HTR-8/SVneo (cell line): ENCODE measurements at regions not wholly inside any gene's neighbourhood (a gene's known extent, or its start where the extent isn't known, plus 50 kb on each side); places are given as distances from the start of the nearest gene placed in this dataset.
A peak's percentile ranks its signal among the peaks of the same experiment; 100 is the strongest.
"Not testable (repeated sequence)": the region's sequence is repeated elsewhere in the genome, so short reads cannot be mapped to it uniquely, and the experiment has no call there.

ENCODE experiments used
- DNase-seq: peaks from one replicate; pipeline ENCODE4 v3.0.0; 2011; ENCODE audit warnings: low spot score, mixed read lengths; ENCODE audit not compliant: insufficient read length
- FAIRE-seq: peaks from 2 replicates; lab custom pipeline; 2011; peaks lifted over from hg19 to GRCh38; lab: Jason Lieb, UNC

DNA sequence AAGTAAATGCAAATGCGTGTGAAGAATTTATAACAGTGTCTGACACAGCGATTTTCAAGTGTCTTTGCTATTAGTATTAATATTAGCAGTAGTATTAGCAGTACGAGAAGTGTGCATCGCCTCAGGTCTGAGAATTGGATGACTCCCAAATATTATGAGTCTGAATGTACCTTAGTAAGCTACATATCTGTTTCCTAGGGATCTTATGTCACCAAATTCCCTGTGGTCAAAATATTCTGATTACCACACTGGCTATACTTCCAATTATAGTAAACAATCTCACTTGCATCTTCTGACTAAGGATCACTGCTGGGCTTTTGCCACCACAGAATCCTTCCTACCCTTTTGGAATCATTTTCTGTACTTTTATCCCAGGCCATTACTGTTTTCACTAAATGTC lies 396.0 kb upstream of the MIS18BP1 start:
- DNase-seq (no peak), FAIRE-seq (no peak)

DNA sequence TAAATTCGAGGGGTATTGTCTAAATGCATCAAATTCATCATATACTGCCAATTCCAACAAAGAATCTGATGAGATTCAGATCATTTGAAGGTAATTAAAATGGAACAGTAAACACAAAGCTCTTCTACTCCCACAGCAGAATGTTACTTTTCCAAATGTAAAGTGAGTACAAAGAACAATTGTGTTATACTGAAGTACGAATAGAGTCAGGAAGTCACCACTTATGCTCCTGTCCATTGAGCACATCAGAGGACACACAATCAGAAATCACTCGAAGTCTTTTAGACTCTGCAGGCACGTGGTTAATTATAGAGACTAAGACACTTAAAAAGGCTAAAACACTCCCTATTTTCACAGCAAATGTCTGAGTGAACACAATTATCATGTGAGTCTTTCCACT lies 388.5 kb upstream of the MIS18BP1 start:
- FAIRE-seq = no peak
- DNase-seq = no peak

DNA sequence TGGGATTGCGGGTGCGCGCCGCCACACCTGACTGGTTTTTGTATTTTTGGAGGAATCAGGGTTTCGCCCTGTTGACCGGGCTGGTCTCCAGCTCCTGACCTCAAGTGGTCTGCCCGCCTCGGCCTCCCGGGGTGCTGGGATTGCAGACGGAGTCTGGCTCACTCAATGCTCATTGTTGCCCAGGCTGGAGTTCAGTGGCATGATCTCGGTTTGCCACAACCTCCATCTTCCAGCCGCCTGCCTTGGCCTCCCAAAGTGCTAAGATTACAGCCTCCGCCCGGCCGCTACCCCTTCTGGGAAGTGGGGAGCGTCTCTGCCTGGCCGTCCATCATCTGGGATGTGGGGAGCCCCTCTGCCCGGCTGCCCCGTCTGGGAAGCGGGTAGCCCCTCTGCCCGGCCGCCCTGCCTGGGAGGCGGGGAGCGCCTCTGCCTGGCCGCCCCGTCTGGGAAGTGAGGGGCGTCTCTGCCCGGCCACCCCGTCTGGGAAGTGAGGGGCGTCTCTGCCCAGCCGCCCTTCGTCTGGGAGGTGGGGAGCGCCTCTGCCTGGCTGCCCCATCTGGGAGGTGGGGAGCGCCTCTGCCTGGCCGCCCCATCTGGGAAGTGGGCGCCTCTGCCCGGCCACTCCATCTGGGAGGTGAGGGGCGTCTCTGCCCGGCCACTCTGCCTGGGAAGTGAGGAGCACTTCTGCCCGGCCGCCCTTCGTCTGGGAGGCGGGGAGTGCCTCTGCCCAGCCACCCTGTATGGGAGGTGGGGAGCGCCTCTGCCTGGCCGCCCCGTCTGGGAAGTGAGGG lies 381.8 kb upstream of the MIS18BP1 start:
- DNase-seq, FAIRE-seq: not testable (repeated sequence)

DNA sequence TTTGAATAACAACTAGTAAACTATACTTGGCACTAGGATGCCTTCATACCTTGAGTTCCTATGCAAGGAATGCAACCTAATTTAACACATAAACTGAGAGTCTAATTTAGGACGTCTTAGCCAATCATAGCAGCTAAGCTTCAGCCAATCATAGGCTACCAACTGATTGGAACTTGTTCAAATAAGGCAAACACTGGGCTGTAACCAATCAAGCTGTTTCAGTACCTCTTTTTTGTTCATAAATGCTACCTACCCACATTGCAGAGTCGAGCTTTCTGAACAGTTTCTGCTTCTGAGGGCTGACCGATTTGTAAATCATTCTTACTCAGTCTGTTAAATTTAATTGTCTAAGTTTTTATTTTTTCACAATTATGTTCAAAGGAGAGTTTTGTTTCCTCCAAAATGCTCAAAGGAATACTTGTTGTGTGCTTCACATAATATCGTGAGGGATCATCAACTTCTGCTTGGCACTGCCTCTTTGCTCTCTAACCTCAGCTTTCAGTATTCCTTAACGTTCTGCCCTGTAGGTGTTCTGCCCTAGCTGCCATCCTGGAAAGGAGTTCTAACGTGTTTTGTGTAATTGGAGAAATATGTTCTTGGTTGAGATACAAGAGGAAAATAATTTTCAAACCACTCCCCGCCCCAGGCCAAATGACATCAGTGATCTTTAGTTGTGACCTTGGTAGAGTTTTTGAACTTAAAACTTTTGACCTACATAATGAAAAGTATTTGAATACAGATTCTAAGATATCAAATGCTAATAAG lies 380.4 kb upstream of the MIS18BP1 start:
- FAIRE-seq (no peak), DNase-seq (no peak)

DNA sequence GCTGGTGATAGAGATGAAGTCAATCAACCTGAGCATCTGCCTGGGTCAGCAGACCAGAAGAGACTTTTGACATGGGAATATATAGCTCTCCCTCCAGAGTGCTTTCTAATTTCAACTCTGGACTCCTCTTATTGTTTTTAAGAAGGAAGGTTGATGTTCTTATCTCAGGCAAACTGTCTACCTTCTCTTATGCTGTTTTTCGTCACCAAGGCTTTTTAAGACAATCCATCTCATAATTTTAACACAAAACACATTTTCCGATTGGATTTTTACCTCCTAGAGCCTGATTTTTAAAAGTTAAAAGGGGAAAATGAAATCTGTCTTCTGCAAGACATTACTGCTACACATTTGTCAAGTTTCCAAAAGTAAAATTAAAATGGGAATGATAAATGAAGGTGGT lies 368.7 kb upstream of the MIS18BP1 start:
- no peak for FAIRE-seq
- no peak for DNase-seq

DNA sequence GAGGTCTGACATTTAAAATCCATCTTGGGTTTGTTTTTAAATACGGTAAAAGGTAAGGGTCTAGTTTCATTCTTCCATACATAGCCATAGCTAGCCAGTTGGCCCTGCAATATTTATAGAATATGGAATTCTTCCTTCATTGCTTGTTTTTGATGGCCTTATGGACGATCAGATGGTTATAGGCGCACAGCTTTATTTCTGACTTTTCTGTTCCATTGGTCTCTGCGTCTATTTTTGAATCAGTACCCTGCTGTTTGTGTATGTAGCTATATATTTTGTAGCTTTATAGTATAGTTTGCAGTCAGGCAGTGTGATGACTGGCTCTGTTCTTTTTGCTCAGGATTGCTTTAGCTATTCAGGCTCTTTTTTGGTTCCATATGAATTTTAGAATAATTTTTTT lies 366.8 kb upstream of the MIS18BP1 start:
- FAIRE-seq (no peak), DNase-seq (no peak)

DNA sequence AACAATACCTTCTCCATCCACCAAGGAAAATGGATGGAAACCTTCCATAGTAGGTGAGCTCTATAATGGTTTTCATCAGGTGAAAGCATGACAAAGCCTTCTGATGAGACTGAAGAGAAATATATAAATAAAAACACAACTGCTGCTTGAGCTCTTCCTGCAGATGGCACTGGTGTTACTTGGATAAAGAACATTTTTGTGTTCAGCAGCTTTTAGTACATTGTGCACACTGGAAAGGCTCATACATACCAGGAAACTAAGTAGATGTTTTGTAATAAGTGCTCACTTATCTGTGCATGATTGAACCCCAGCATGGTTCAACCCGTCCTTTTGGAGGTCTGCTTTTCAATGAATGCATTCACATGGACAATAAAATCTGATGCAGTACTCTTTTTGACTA lies 357.3 kb upstream of the MIS18BP1 start:
- FAIRE-seq (no peak), DNase-seq (no peak)

DNA sequence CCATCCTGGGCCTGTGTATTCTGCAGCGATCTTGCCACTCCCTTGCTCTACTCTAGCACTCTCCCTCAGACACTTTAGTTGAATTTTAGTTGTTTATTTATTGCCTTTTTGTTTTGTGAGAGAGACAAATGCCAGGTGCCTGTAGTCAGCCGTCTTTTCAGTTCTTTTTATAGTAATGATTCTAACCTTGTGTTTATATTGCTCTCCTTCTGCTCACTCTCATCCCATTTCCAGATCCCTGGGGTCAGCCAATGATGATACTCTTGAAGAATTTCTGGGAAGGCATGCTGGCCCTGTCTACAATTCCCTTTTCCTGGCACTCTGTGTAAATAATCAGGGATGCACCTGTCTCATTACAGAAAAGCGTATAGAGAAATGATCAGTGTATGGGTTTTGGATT lies 334.1 kb upstream of the MIS18BP1 start:
- DNase-seq (no peak), FAIRE-seq (no peak)

DNA sequence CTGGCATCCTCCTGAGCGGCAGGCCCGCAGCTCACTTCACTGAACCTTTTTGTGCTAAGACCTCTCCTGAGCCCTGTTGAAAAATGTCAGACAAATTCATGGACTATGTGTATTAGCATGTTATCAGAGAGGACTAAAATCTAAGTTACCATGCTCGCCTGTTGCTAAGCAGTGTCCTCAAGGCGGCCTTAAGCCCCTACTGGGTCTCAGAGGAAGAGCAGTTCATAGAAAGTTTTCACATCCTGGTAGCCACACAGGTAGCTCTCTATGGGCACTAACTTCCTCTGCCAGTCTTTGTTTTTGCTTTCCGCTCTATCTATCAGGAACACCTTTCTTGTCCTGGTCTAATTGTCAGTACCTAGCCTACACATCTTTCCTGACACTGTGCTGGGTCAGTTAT lies 306.6 kb upstream of the MIS18BP1 start:
- FAIRE-seq (no peak), DNase-seq (no peak)

DNA sequence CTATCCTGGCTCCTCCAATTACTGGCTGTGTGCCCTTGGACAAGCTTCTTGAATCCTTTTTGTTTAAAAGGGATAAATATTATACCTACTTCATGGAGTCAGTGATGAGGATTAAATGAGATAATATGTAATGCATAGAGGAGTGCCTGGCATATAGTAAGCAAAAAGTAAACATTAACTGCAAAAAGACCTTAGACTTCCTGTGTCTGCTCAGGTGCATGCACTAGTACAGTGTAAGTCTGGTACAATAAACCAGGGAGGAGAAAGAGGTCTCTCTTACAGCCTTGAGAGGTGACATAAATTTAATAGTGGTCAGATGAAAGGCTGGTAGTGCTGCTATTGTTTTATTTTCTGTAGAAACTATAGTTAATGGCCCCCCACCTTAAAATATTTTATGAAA lies 305.2 kb upstream of the MIS18BP1 start:
- DNase-seq (no peak), FAIRE-seq (no peak)

DNA sequence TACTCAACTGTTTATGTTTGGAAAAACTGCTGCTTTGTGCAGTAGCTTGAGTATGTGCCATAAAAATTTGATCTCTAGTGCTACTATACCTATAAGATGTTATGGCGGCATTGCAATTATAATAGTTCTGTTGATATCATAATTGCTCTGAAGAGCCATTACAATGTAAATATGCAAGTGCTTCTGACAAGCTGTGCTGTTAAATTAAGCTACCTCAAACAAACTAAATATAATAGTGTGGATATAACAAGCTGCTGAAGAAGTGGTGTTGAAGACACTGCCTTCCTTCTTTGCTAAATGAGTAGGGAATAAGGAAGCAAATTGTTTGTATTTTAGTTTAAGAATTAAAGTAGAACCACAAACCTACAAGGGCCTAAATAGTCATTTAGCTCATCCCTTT lies 301.0 kb upstream of the MIS18BP1 start:
- FAIRE-seq (no peak), DNase-seq (no peak)

DNA sequence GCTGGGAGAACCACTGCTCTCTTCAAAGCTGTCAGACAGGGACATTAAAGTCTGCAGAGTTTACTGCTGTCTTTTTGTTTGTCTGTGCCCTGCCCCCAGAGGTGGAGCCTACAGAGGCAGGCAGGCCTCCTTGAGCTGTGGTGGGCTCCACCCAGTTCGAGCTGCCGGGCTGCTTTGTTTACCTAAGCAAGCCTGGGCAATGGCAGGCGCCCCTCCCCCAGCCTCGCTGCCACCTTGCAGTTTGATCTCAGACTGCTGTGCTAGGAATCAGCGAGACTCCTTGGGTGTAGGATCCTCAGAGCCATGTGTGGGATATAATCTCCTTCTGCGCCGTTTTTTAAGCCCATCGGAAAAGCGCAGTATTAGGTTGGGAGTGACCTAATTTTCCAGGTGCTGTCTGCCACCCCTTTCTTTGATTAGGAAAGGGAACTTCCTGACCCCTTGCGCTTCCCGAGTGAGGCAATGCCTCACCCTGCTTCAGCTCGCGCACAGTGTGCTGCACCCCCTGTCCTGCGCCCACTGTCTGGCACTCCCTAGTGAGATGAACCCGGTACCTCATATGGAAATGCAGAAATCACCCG lies 298.3 kb upstream of the MIS18BP1 start:
- not testable (repeated sequence) for FAIRE-seq, DNase-seq

DNA sequence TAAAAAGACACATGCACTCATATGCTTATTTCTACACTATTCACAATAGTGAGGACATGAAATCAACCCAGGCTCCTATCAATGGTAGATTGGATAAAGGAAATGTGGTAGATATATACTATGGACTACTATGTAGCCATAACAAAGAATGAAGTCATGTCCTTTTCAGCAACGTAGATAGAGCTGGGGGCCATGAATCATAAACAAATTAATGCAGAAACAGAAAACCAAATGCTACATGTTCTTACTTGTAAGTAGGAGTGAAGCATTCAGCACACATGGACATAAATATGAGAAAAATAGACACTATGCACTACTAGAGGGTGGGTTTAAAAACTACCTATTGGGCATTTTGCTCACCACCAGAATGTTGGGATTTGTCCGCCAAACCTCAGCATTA lies 278.0 kb upstream of the MIS18BP1 start:
- no peak for FAIRE-seq
- DNase-seq = no peak

DNA sequence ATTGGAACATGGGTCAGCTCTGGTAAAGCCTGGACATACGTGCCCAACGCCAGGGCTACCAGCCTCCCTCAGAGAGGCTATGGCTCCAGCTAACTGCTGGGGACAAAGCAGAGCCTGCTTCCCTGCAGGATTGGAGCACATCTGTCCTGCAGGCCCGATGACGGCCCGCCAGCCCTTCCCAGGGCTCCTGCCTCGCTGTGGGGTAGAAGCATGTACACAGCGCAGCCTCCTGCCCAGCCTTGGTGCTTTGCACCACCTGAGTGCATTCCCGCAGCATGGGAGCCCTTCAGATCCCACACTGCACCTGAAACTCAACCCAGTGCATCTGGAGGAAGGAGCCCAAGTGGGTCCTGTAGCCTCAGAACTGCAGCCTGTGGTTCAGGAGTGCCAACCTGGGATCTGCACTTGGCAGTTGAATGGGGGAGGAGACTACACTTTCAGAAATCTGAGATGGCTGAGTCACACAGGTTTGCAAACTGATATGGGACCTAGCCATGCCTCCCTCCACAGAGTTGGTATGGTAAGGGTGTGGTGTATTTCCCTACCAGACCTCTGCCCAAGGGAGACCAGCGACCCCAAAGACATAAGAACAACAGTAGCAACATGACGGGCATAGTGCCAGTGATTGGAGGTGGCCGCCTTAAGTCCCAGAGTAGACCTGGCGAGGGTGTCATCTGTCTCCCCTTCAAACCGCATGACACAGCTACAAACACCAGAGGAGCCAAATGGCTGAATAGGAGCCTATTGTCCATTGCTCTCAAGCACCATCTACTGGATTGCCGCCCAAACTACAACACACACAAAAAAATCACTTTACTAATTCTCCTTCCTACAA lies 273.9 kb upstream of the MIS18BP1 start:
- FAIRE-seq = no peak
- peak; percentile 35 for DNase-seq

DNA sequence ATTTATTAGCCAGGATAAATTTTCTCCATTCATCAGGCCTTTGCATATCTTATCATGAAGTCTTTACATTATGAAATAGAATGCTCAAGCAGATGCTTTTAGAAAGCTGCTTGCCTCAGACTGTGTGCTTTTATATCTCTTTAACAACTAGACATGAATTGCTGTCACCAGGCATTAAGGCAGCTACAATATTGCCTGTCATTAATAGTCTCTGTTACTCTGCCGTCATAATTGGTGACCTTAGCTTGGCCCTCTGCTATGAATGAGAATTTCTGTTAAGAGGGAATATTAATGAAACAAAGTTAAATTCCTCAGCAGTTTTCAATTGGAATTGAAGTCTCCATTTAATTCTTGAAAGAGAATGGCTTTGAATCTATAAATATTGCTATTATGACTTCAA lies 266.8 kb upstream of the MIS18BP1 start:
- no peak for FAIRE-seq
- no peak for DNase-seq

DNA sequence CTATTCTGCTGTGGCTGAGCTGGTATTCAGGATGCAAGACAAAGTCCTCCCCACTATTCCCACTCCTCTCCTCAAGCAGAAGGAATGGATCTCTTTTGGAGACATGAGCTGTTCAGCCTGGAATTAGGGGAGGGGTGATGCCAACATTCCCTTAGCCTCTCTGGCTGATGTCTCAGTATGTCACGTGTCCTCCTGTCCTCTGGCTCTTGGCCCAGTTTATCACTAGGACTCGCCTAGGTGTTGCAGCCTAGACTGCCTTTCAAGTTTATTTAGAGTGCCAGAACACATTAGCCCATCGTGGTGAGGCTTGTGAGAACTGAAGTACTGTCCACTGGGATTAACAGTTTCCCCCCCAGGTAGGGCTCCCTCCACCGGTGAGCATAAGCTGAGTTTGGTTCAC lies 239.9 kb upstream of the MIS18BP1 start:
- no peak for FAIRE-seq
- DNase-seq = no peak

DNA sequence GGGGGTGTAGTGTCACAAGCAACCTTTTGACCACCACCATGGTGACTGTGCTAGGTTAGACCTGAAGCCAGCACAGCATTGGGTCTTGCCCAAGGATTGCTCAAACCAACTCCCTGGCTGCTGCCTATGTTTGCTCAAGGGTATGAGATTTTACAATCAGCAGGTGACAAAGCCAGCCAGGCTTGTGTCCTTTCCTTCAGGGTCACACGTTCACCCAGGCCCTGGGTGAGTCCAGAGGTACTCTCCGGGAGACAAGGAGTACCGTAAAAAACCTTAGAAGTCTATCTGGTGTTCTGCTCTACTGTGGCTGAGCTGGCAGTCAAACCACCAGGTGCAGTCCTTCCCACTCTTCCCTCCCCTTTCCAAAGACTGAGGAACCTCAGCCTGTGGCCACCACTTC lies 238.9 kb upstream of the MIS18BP1 start:
- FAIRE-seq (no peak), DNase-seq (no peak)

DNA sequence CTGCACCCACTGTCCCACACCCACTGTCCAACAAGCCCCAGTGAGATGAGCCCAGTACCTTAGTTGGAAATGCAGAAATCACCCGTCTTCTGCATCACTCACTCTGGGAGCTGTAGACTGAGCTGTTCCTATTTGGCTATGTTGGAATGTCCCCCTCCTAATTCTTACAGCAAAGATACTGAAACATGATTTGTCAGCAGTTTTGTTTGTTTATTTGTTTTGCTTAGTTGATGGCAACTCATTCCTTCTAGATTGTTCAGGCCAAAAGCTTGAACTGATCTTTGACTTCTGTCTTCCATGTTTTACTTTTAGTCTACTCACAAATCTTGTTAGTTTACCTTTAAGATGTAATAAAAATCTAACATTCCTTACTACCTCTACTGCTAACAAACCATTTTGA lies 233.6 kb upstream of the MIS18BP1 start:
- no peak for DNase-seq
- no peak for FAIRE-seq

DNA sequence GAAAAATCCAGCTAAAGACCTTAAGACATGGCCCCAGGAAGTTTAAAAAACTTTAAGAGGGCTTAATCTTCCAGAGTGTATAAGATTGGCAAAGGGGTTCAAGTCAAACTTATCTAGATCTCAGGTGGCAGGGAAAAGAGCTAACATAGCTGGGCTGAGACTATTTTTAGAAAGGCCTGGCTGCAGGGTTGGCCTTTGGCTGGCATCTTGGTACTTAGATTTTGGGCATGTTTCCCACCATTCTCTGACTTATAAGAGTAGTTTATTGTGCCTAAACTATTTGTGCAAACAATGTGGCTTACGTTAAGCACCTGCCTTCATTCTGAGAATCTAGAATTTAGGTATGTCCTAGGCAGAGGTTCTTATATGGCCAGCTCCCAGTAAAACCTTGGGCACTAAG lies 214.0 kb upstream of the MIS18BP1 start:
- FAIRE-seq = no peak
- no peak for DNase-seq

DNA sequence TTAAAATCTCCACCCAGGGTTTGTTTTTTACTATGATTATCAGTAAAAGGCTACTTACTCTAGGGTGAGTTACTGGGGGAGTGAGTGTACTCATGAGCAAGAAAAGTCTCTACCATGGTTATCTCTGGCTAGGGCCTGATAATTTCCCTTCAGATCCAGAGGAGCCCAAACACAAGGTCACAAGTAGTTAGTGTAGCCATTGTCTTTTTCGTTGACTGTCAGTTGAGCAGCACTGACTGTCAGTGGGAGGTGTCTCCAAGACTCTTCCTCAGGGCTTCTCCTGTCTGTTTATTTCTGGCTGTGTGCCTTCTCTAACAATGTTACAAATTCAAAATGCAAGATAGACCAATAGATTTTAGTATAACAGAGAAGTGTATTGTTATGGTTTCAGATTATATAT lies 181.2 kb upstream of the MIS18BP1 start:
- no peak for FAIRE-seq

More for the DNA sequence above, 181.2 kb upstream of the MIS18BP1 start:
- no peak for DNase-seq
